ENCODE measurements at regions not wholly inside any gene's neighbourhood (a gene's known extent, or its start where the extent isn't known, plus 50 kb on each side); places are given as distances from the start of the nearest gene placed in this dataset.

- TF ChIP-seq TAF1 (IDR thresholded peaks at IDR 0.05; ENCODE audit: borderline replicate concordance, insufficient read depth, low read length): no peak
- TF ChIP-seq REST (IDR thresholded peaks at IDR 0.05; ENCODE audit: insufficient read depth in 1 of 2, low read depth in 2 of 2, low read length in 2 of 2): no peak
These were observed 574.3 kb upstream of the ZNF462 start for GRCh38 chr9:106288689-106289088.

Measured in PFSK-1 (cell line).